HG03432 (cell line): ENCODE measurements at regions not wholly inside any gene's neighbourhood (a gene's known extent, or its start where the extent isn't known, plus 50 kb on each side); places are given as distances from the start of the nearest gene placed in this dataset.

Source experiments
- ATAC-seq: cut with Tn5 transposase; IDR thresholded peaks from one replicate; pipeline ENCODE4 v1.9.1; 2021; ENCODE audit warnings: mild to moderate bottlenecking, moderate library complexity; ENCODE audit not compliant: unreplicated experiment

GRCh38 chr13:65095161-65096082 is 2134.7 kb downstream of the PCDH9 start:
- no peak for ATAC-seq

- no peak for ATAC-seq
Measured at GRCh38 chr13:65093357-65093756, 2136.8 kb downstream of the PCDH9 start.

- ATAC-seq: no peak
Measured at GRCh38 chr13:65091031-65091430, 2139.1 kb downstream of the PCDH9 start.

- ATAC-seq: no peak
Measured at GRCh38 chr13:65090186-65090585, 2139.9 kb downstream of the PCDH9 start.

GRCh38 chr13:65088906-65089305 is 2141.2 kb downstream of the PCDH9 start:
- ATAC-seq: no peak

- no peak for ATAC-seq
Measured at GRCh38 chr13:65085977-65086376, 2144.2 kb downstream of the PCDH9 start.

GRCh38 chr13:65074248-65074647 is 2155.9 kb downstream of the PCDH9 start:
- no peak for ATAC-seq

GRCh38 chr13:65064967-65065366 is 2165.2 kb downstream of the PCDH9 start:
- no peak for ATAC-seq

- no peak for ATAC-seq
Measured at GRCh38 chr13:65063753-65064152, 2166.4 kb downstream of the PCDH9 start.

GRCh38 chr13:65057986-65058385 is 2172.2 kb downstream of the PCDH9 start:
- no peak for ATAC-seq

- ATAC-seq: no peak
Measured at GRCh38 chr13:65054277-65054676, 2175.9 kb downstream of the PCDH9 start.

GRCh38 chr13:65036999-65037398 is 2193.1 kb downstream of the PCDH9 start:
- no peak for ATAC-seq

- ATAC-seq: no peak
Measured at GRCh38 chr13:65035302-65035701, 2194.8 kb downstream of the PCDH9 start.

- ATAC-seq: no peak
Measured at GRCh38 chr13:65034266-65034665, 2195.9 kb downstream of the PCDH9 start.

- ATAC-seq: no peak
Measured at GRCh38 chr13:65032825-65033224, 2197.3 kb downstream of the PCDH9 start.

- ATAC-seq: no peak
Measured at GRCh38 chr13:65028101-65028500, 2202.0 kb downstream of the PCDH9 start.

GRCh38 chr13:65026505-65026904 is 2203.6 kb downstream of the PCDH9 start:
- no peak for ATAC-seq

- no peak for ATAC-seq
Measured at GRCh38 chr13:65011378-65011777, 2218.8 kb downstream of the PCDH9 start.

- no peak for ATAC-seq
Measured at GRCh38 chr13:64997438-64997837, 2232.7 kb downstream of the PCDH9 start.

GRCh38 chr13:64993514-64994164 is 2236.5 kb downstream of the PCDH9 start:
- peak; percentile 89 for ATAC-seq

- ATAC-seq: no peak
Measured at GRCh38 chr13:64992314-64992713, 2237.8 kb downstream of the PCDH9 start.

GRCh38 chr13:64985075-64985474 is 2245.1 kb downstream of the PCDH9 start:
- ATAC-seq: no peak
